WTC11 (cell line): ENCODE measurements at regions not wholly inside any gene's neighbourhood (a gene's known extent, or its start where the extent isn't known, plus 50 kb on each side); places are given as distances from the start of the nearest gene placed in this dataset.

Source experiments
- CBFB ChIP-seq: sonication (generic); formaldehyde crosslinking; IDR thresholded peaks from 2 replicates; pipeline ENCODE4 v1.8.1; 2022; ENCODE audit warnings: mild to moderate bottlenecking, low read depth, missing genetic modification reagents
- CREB1 ChIP-seq: sonication (generic); formaldehyde crosslinking; IDR thresholded peaks from 2 replicates; pipeline ENCODE4 v1.8.0; 2023; ENCODE audit warnings: mild to moderate bottlenecking, missing genetic modification reagents
- CTCF ChIP-seq: fragments of 200-600 bp; IDR thresholded peaks from 2 replicates; pipeline ENCODE4 v1.8.0; 2022; ENCODE audit warnings: antibody characterized with exemption
- FOXJ3 ChIP-seq: sonication (generic); formaldehyde crosslinking; IDR thresholded peaks from 2 replicates; pipeline ENCODE4 v1.9.0; 2021; ENCODE audit warnings: missing genetic modification reagents, mild to moderate bottlenecking, borderline replicate concordance
- FOXP4 ChIP-seq: sonication (generic); formaldehyde crosslinking; IDR thresholded peaks from 2 replicates; pipeline ENCODE4 v1.8.0; 2022; ENCODE audit warnings: mild to moderate bottlenecking, missing genetic modification reagents
- KAT7 ChIP-seq: sonication (generic); formaldehyde crosslinking; IDR thresholded peaks from 2 replicates; pipeline ENCODE4 v1.8.1; 2023; ENCODE audit warnings: missing genetic modification reagents, mild to moderate bottlenecking, borderline replicate concordance
- MAX ChIP-seq: sonication (generic); formaldehyde crosslinking; IDR thresholded peaks from 2 replicates; pipeline ENCODE4 v1.8.0; 2022; ENCODE audit warnings: mild to moderate bottlenecking, missing genetic modification reagents
- MLX ChIP-seq: sonication (generic); formaldehyde crosslinking; IDR thresholded peaks from 2 replicates; pipeline ENCODE4 v1.8.1; 2023; ENCODE audit warnings: mild to moderate bottlenecking, missing genetic modification reagents, moderate library complexity
- NR1H2 ChIP-seq: sonication (generic); formaldehyde crosslinking; IDR thresholded peaks from 2 replicates; pipeline ENCODE4 v1.9.0; 2021; ENCODE audit warnings: mild to moderate bottlenecking, moderate library complexity, missing genetic modification reagents
- RORB ChIP-seq: fragments of 250-450 bp; sonication (Bioruptor Pico); IDR thresholded peaks from 2 replicates; pipeline ENCODE4 v1.9.0; 2021; ENCODE audit warnings: mild to moderate bottlenecking
- SMAD4 ChIP-seq: sonication (generic); formaldehyde crosslinking; IDR thresholded peaks from 2 replicates; pipeline ENCODE4 v1.8.0; 2022; ENCODE audit warnings: mild to moderate bottlenecking, missing genetic modification reagents
- TEAD4 ChIP-seq: sonication (generic); formaldehyde crosslinking; IDR thresholded peaks from 2 replicates; pipeline ENCODE4 v1.8.0; 2022; ENCODE audit warnings: mild to moderate bottlenecking, missing genetic modification reagents
- ZBTB43 ChIP-seq: sonication (generic); formaldehyde crosslinking; IDR thresholded peaks from 2 replicates; pipeline ENCODE4 v1.8.1; 2023; ENCODE audit warnings: mild to moderate bottlenecking, missing genetic modification reagents
- ZNF138 ChIP-seq: sonication (generic); formaldehyde crosslinking; conservative IDR thresholded peaks from 2 replicates; pipeline ENCODE4 v1.8.1; 2022; ENCODE audit warnings: mild to moderate bottlenecking, moderate library complexity, missing genetic modification reagents

- no peak for TF ChIP-seq MLX (CRISPR knock-in tag)
- TF ChIP-seq CTCF, result no peak
- no peak for TF ChIP-seq ZNF138 (CRISPR knock-in tag)
- no peak for TF ChIP-seq MAX
- no peak for TF ChIP-seq SMAD4 (CRISPR knock-in tag)
- TF ChIP-seq RORB (CRISPR knock-in tag), result no peak
- TF ChIP-seq KAT7 (CRISPR knock-in tag), result no peak
- no peak for TF ChIP-seq ZBTB43
- no peak for TF ChIP-seq FOXP4
- no peak for TF ChIP-seq NR1H2
- TF ChIP-seq CBFB (CRISPR knock-in tag), result no peak
- TF ChIP-seq FOXJ3 (CRISPR knock-in tag), result no peak
- no peak for TF ChIP-seq TEAD4 (CRISPR knock-in tag)
- TF ChIP-seq CREB1 (CRISPR knock-in tag), result no peak
Observed at GRCh38 chr2:139544186-139544851, 764.1 kb upstream of the NXPH2 start.
